Mesendoderm (in vitro differentiated cells): ENCODE measurements at regions not wholly inside any gene's neighbourhood (a gene's known extent, or its start where the extent isn't known, plus 50 kb on each side); places are given as distances from the start of the nearest gene placed in this dataset.

Experiments
- DNase-seq: peaks from one replicate; pipeline ENCODE4 v3.0.0; 2013
- H2AK5ac ChIP-seq: 2 replicates; pipeline ENCODE4 v1.6.1; 2013; ENCODE audit warnings: low read length, inconsistent platforms
- H2BK120ac ChIP-seq: 2 replicates; pipeline ENCODE4 v1.6.1; 2013; ENCODE audit warnings: low read depth, mild to moderate bottlenecking, low read length, moderate library complexity, mixed read lengths
- H2BK15ac ChIP-seq: replicated peaks from 2 replicates; pipeline ENCODE4 v1.6.1; 2013; ENCODE audit warnings: low read depth, mild to moderate bottlenecking, moderate library complexity
- H2BK5ac ChIP-seq: 2 replicates; pipeline ENCODE4 v1.6.1; 2013; ENCODE audit warnings: low read length, inconsistent platforms
- H3K18ac ChIP-seq: 2 replicates; pipeline ENCODE4 v1.6.1; 2013; ENCODE audit warnings: mild to moderate bottlenecking, low read length, mixed read lengths
- H3K23ac ChIP-seq: one replicate; pipeline ENCODE4 v1.6.1; 2013; ENCODE audit warnings: low read length
- H3K27ac ChIP-seq: 2 replicates; pipeline ENCODE4 v1.5.1; 2013; ENCODE audit warnings: low read depth, mild to moderate bottlenecking, inconsistent platforms, low read length, moderate library complexity
- H3K27me3 ChIP-seq: 2 replicates; pipeline ENCODE4 v1.6.1; 2013; ENCODE audit warnings: low read length, control low read depth, mild to moderate bottlenecking, inconsistent platforms; ENCODE audit not compliant: insufficient read depth, poor library complexity
- H3K36me3 ChIP-seq: 2 replicates; pipeline ENCODE4 v1.6.1; 2013; ENCODE audit warnings: low read length, inconsistent platforms; ENCODE audit not compliant: control insufficient read depth, insufficient read depth
- H3K4ac ChIP-seq: one replicate; pipeline ENCODE4 v1.6.1; 2013; ENCODE audit warnings: low read depth, mild to moderate bottlenecking, low read length, moderate library complexity
- H3K4me1 ChIP-seq: 2 replicates; pipeline ENCODE4 v1.6.1; 2013; ENCODE audit warnings: low read depth, low read length, inconsistent platforms; ENCODE audit not compliant: control insufficient read depth
- H3K4me2 ChIP-seq: 2 replicates; pipeline ENCODE4 v1.6.1; 2013; ENCODE audit warnings: low read length
- H3K4me3 ChIP-seq: 2 replicates; pipeline ENCODE4 v1.5.1; 2013; ENCODE audit warnings: mild to moderate bottlenecking, low read length
- H3K56ac ChIP-seq: one replicate; pipeline ENCODE4 v1.6.1; 2013; ENCODE audit warnings: low read length
- H3K79me1 ChIP-seq: 2 replicates; pipeline ENCODE4 v1.6.1; 2013; ENCODE audit warnings: low read length, inconsistent platforms
- H3K79me2 ChIP-seq: 2 replicates; pipeline ENCODE4 v1.6.1; 2013; ENCODE audit warnings: mild to moderate bottlenecking, low read length; ENCODE audit not compliant: control insufficient read depth, insufficient read depth
- H3K9ac ChIP-seq: 2 replicates; pipeline ENCODE4 v1.6.1; 2013; ENCODE audit warnings: low read length, inconsistent platforms
- H4K5ac ChIP-seq: one replicate; pipeline ENCODE4 v1.6.1; 2013; ENCODE audit warnings: low read length
- H4K8ac ChIP-seq: one replicate; pipeline ENCODE4 v1.6.1; 2013; ENCODE audit warnings: low read depth, mild to moderate bottlenecking, control low read depth, low read length, moderate library complexity
- WGBS: extraction: QIAGEN DNeasy Blood & Tissue Kit; methylation state at CpG from one replicate; pipeline ENCODE4 v1.1.7; 2013; ENCODE audit warnings: low lambda C conversion rate, missing lambda C conversion rate; ENCODE audit not compliant: insufficient coverage; ENCODE audit errors: extremely low coverage; 5-methylcytosine and 5-hydroxymethylcytosine counted together

- Histone ChIP-seq H2BK120ac (no peak overlapping the region), H3K79me2 (no peaks in the 10 kb centered on the region), H3K4me3 (no peak overlapping the region), H3K36me3 (no peaks in the 10 kb centered on the region), H4K8ac (no peak overlapping the region), H2AK5ac (no peak overlapping the region), H3K4me1 (no peaks in the 10 kb centered on the region), H2BK5ac (no peak overlapping the region), H3K4me2 (no peak overlapping the region), H3K9ac (no peak overlapping the region), H2BK15ac (no peak overlapping the region), H3K23ac (no peak overlapping the region), H3K18ac (no peak overlapping the region), H3K27ac (no peak overlapping the region), H3K79me1 (no peaks in the 10 kb centered on the region), H3K56ac (no peak overlapping the region), H4K5ac (no peak overlapping the region), H3K4ac (no peak overlapping the region), H3K27me3 (no peaks in the 10 kb centered on the region)
- DNase-seq = peak; percentile 6
- no CpG with 5 or more reads among the region's 8 CpGs for WGBS
These were observed 490.2 kb upstream of the MGMT start for GRCh38 chr10:128976856-128977255.

GRCh38 chr10:128978211-128978610, 488.8 kb upstream of the MGMT start:
- Histone ChIP-seq H3K4me2 (no peak overlapping the region), H2BK5ac (no peak overlapping the region), H2BK15ac (no peak overlapping the region), H3K27ac (no peak overlapping the region), H2BK120ac (no peak overlapping the region), H3K23ac (no peak overlapping the region), H2AK5ac (no peak overlapping the region), H4K8ac (no peak overlapping the region), H3K9ac (no peak overlapping the region), H3K4me1 (no peaks in the 10 kb centered on the region), H3K79me1 (no peaks in the 10 kb centered on the region), H3K18ac (no peak overlapping the region), H3K56ac (no peak overlapping the region), H3K27me3 (no peaks in the 10 kb centered on the region), H3K4me3 (no peak overlapping the region), H3K79me2 (no peaks in the 10 kb centered on the region), H3K4ac (no peak overlapping the region), H4K5ac (no peak overlapping the region), H3K36me3 (no peaks in the 10 kb centered on the region)
- WGBS = no CpG with 5 or more reads among the region's 10 CpGs
- no peak for DNase-seq

GRCh38 chr10:128979405-128979804, 487.6 kb upstream of the MGMT start:
- H3K4me2 ChIP-seq = no peak overlapping the region
- H3K56ac ChIP-seq = no peak overlapping the region
- no peak overlapping the region for H2BK5ac ChIP-seq
- H3K79me2 ChIP-seq = no peaks in the 10 kb centered on the region
- no peak for DNase-seq
- H4K5ac ChIP-seq = no peak overlapping the region
- H3K36me3 ChIP-seq = no peaks in the 10 kb centered on the region
- no peak overlapping the region for H3K4me3 ChIP-seq
- H4K8ac ChIP-seq = no peak overlapping the region
- H2BK120ac ChIP-seq = no peak overlapping the region
- H3K79me1 ChIP-seq = no peaks in the 10 kb centered on the region
- no peak overlapping the region for H2AK5ac ChIP-seq
- no peak overlapping the region for H3K18ac ChIP-seq
- H3K9ac ChIP-seq = no peak overlapping the region
- no CpG with 5 or more reads among the region's 4 CpGs for WGBS
- no peak overlapping the region for H2BK15ac ChIP-seq
- no peak overlapping the region for H3K23ac ChIP-seq
- no peak overlapping the region for H3K27ac ChIP-seq
- H3K4ac ChIP-seq = no peak overlapping the region
- no peaks in the 10 kb centered on the region for H3K4me1 ChIP-seq
- no peaks in the 10 kb centered on the region for H3K27me3 ChIP-seq

- no peak overlapping the region for H4K8ac ChIP-seq
- no CpG with 5 or more reads among the region's 6 CpGs for WGBS
These were observed 485.8 kb upstream of the MGMT start for GRCh38 chr10:128981251-128981650.

GRCh38 chr10:128981881-128982615, 485.0 kb upstream of the MGMT start:
- Histone ChIP-seq H2BK15ac (no peak overlapping the region), H2AK5ac (no peak overlapping the region), H3K79me1 (no peaks in the 10 kb centered on the region), H2BK5ac (no peak overlapping the region), H2BK120ac (no peak overlapping the region), H3K4me2 (no peak overlapping the region), H3K56ac (no peak overlapping the region), H4K5ac (no peak overlapping the region), H3K4me1 (no peaks in the 10 kb centered on the region), H3K27me3 (no peaks in the 10 kb centered on the region), H3K23ac (no peak overlapping the region), H3K36me3 (no peaks in the 10 kb centered on the region), H4K8ac (no peak overlapping the region), H3K27ac (no peak overlapping the region), H3K18ac (no peak overlapping the region), H3K4ac (no peak overlapping the region), H3K9ac (no peak overlapping the region), H3K4me3 (no peak overlapping the region), H3K79me2 (no peaks in the 10 kb centered on the region)
- no CpG with 5 or more reads among the region's 20 CpGs for WGBS
- no peak for DNase-seq

More at GRCh38 chr10:128981251-128981650, 485.8 kb upstream of the MGMT start:
- Histone ChIP-seq H2BK120ac (no peak overlapping the region), H3K4me2 (no peak overlapping the region), H3K56ac (no peak overlapping the region), H3K4me3 (no peak overlapping the region), H2BK15ac (no peak overlapping the region), H3K36me3 (no peaks in the 10 kb centered on the region), H3K27me3 (no peaks in the 10 kb centered on the region), H3K4me1 (no peaks in the 10 kb centered on the region), H3K27ac (no peak overlapping the region), H3K23ac (no peak overlapping the region), H3K79me1 (no peaks in the 10 kb centered on the region), H3K9ac (no peak overlapping the region), H3K4ac (no peak overlapping the region), H3K79me2 (no peaks in the 10 kb centered on the region), H3K18ac (no peak overlapping the region), H2BK5ac (no peak overlapping the region), H4K5ac (no peak overlapping the region), H2AK5ac (no peak overlapping the region)
- DNase-seq = no peak

- H2AK5ac ChIP-seq = no peak overlapping the region
- no peak overlapping the region for H3K23ac ChIP-seq
- H3K9ac ChIP-seq = no peak overlapping the region
- no peak overlapping the region for H3K4me3 ChIP-seq
- H3K4ac ChIP-seq = no peak overlapping the region
- H4K8ac ChIP-seq = no peak overlapping the region
- H2BK120ac ChIP-seq = no peak overlapping the region
- H3K56ac ChIP-seq = no peak overlapping the region
- no peak overlapping the region for H2BK5ac ChIP-seq
- no peaks in the 10 kb centered on the region for H3K27me3 ChIP-seq
- H3K18ac ChIP-seq = no peak overlapping the region
- no peak overlapping the region for H3K27ac ChIP-seq
- H2BK15ac ChIP-seq = no peak overlapping the region
- no peak overlapping the region for H3K4me2 ChIP-seq
- WGBS = no CpG with 5 or more reads among the region's 4 CpGs
- no peak for DNase-seq
- no peak overlapping the region for H4K5ac ChIP-seq
- H3K79me1 ChIP-seq = no peaks in the 10 kb centered on the region
- no peaks in the 10 kb centered on the region for H3K4me1 ChIP-seq
- H3K36me3 ChIP-seq = no peaks in the 10 kb centered on the region
- H3K79me2 ChIP-seq = no peaks in the 10 kb centered on the region
These were observed 484.5 kb upstream of the MGMT start for GRCh38 chr10:128982616-128982915.
